Esophagus squamous epithelium (tissue), 5 donors: ENCODE measurements at regions not wholly inside any gene's neighbourhood (a gene's known extent, or its start where the extent isn't known, plus 50 kb on each side); places are given as distances from the start of the nearest gene placed in this dataset.

ENCODE experiments used
- DNase-seq: peaks from one replicate; lab custom pipeline; 2025; lab: John Stamatoyannopoulos, UW
- H3K27ac ChIP-seq, 4 donors: fragments of 200-600 bp; sonication (generic); one replicate each; pipeline ENCODE4 v1.5.1; 2016 to 2019; ENCODE audit warnings: mild to moderate bottlenecking in 1 of 4
- H3K27me3 ChIP-seq, 4 donors: fragments of 200-600 bp; sonication (generic); 1 replicate in 3 of 4; 2 replicates in 1 of 4; pipeline versions ENCODE4 v1.5.1 to v1.6.0; 2017 to 2021; ENCODE audit warnings: antibody characterized with exemption in 1 of 4
- H3K36me3 ChIP-seq, 3 donors: fragments of 200-600 bp; sonication (generic); one replicate each; pipeline ENCODE4 v1.5.1; 2016 to 2019
- H3K4me1 ChIP-seq, 3 donors: fragments of 200-600 bp; sonication (generic); one replicate each; pipeline ENCODE4 v1.5.1; 2017 to 2019
- H3K4me3 ChIP-seq, 4 donors: fragments of 200-600 bp; sonication (generic); 1 replicate in 3 of 4; 2 replicates in 1 of 4; pipeline ENCODE4 v1.5.1; 2016 to 2019; ENCODE audit warnings: mild to moderate bottlenecking in 2 of 4, moderate library complexity in 1 of 4
- H3K9me3 ChIP-seq, 3 donors: fragments of 200-600 bp; sonication (generic); one replicate each; pipeline ENCODE4 v1.5.1; 2016 to 2019
- CTCF ChIP-seq, 6 experiments: fragments of 450-650 bp in 4 of 6; fragments of 200-600 bp in 2 of 6; sonication (generic) in 2 of 6; IDR thresholded peaks; one replicate each; pipeline ENCODE4 v1.5.1; 2016 to 2019; ENCODE audit warnings: antibody characterized with exemption in 6 of 6, mild to moderate bottlenecking in 4 of 6, moderate library complexity in 4 of 6
- POLR2A ChIP-seq, 4 donors: fragments of 450-650 bp; IDR thresholded peaks; one replicate each; pipeline ENCODE4 v1.6.1; 2017; ENCODE audit warnings: antibody characterized with exemption in 4 of 4, mild to moderate bottlenecking in 4 of 4, moderate library complexity in 3 of 4
- WGBS, 2 donors: methylation state at CpG; one replicate each; pipeline ENCODE4 v1.1.5; 2018; 5-methylcytosine and 5-hydroxymethylcytosine counted together
- intact Hi-C: fragments of 100-400 bp; cut with DNase I; formaldehyde crosslinking; loops from one replicate; pipeline ENCODE4 v1.15.0; 2022
- donor health status: DM: yes; HTN: yes; CAD: no.

- Histone ChIP-seq H3K9me3 (no peaks in the 10 kb centered on the region), H3K27ac (no peak overlapping the region), H3K27me3 (no peaks in the 10 kb centered on the region), H3K36me3 (no peaks in the 10 kb centered on the region), H3K4me3 (no peak overlapping the region), H3K4me1 (no peaks in the 10 kb centered on the region)
- TF ChIP-seq CTCF (IDR thresholded peaks at IDR 0.05), result no peak
- TF ChIP-seq POLR2A (IDR thresholded peaks at IDR 0.05), result no peak
- 65 to 67% methylated on average over 9 to 10 of the region's 10 CpGs for WGBS, 2 donors
- intact Hi-C loops, result loop anchor here (10.0 kb wide), 1 partner anchor 952 kb away; no protein-coding TSS in a partner anchor
- no peak for DNase-seq
These were observed 88.2 kb upstream of the PROK2 start for GRCh38 chr3:71873093-71873611.

GRCh38 chr3:71872256-71872655 is 87.3 kb upstream of the PROK2 start:
- Histone ChIP-seq H3K27ac (no peak overlapping the region), H3K4me3 (no peak overlapping the region), H3K9me3 (no peaks in the 10 kb centered on the region), H3K27me3 (no peaks in the 10 kb centered on the region), H3K4me1 (no peaks in the 10 kb centered on the region), H3K36me3 (no peaks in the 10 kb centered on the region)
- DNase-seq, result no peak
- TF ChIP-seq CTCF (IDR thresholded peaks at IDR 0.05) (no peak), POLR2A (IDR thresholded peaks at IDR 0.05) (no peak)
- intact Hi-C loops, result loop anchor here (10.0 kb wide), 1 partner anchor 953 kb away; no protein-coding TSS in a partner anchor
- 19 to 33% methylated on average over 2 of the region's 2 CpGs for WGBS, 2 donors

- Histone ChIP-seq H3K27me3 (peaks cover 0 to 5% (median 0%) of the 10 kb centered on the region in 4 donors), H3K27ac (no peak overlapping the region), H3K9me3 (no peaks in the 10 kb centered on the region), H3K36me3 (no peaks in the 10 kb centered on the region), H3K4me3 (no peak overlapping the region), H3K4me1 (no peaks in the 10 kb centered on the region)
- TF ChIP-seq POLR2A (IDR thresholded peaks at IDR 0.05), result no peak
- TF ChIP-seq CTCF (IDR thresholded peaks at IDR 0.05), result no peak
- intact Hi-C loops, result loop anchor here (10.0 kb wide), 1 partner anchor 954 kb away; no protein-coding TSS in a partner anchor
- DNase-seq, result no peak
- WGBS, 2 donors, result 84 to 86% methylated on average over 7 of the region's 7 CpGs
These were observed 86.1 kb upstream of the PROK2 start for GRCh38 chr3:71870966-71871512.

- H3K36me3 ChIP-seq, result no peaks in the 10 kb centered on the region
- no peak for TF ChIP-seq CTCF (IDR thresholded peaks at IDR 0.05)
- no peak for TF ChIP-seq POLR2A (IDR thresholded peaks at IDR 0.05)
- H3K4me1 ChIP-seq, result no peaks in the 10 kb centered on the region
- whole genome bisulfite sequencing, 2 donors, result 53 to 63% methylated on average over 3 of the region's 3 CpGs
- peaks cover 0 to 17% (median 0%) of the 10 kb centered on the region in 4 donors for H3K27me3 ChIP-seq
- intact Hi-C loops, result no loop called here
- H3K4me3 ChIP-seq, result no peak overlapping the region
- no peak for DNase-seq
- H3K27ac ChIP-seq, result no peak overlapping the region
- H3K9me3 ChIP-seq, result no peaks in the 10 kb centered on the region
These were observed 83.9 kb upstream of the PROK2 start for GRCh38 chr3:71868876-71869275.

GRCh38 chr3:71865727-71866126 is 80.8 kb upstream of the PROK2 start:
- Histone ChIP-seq H3K9me3 (peaks cover 0 to 6% (median 5%) of the 10 kb centered on the region in 3 donors), H3K36me3 (no peaks in the 10 kb centered on the region), H3K27ac (no peak overlapping the region), H3K4me3 (no peak overlapping the region), H3K27me3 (peaks cover 0 to 43% (median 0%) of the 10 kb centered on the region in 4 donors), H3K4me1 (no peaks in the 10 kb centered on the region)
- no peak for DNase-seq
- intact Hi-C loops, result no loop called here
- 40 to 49% methylated on average over 2 of the region's 2 CpGs for WGBS, 2 donors
- TF ChIP-seq CTCF (IDR thresholded peaks at IDR 0.05), result no peak
- no peak for TF ChIP-seq POLR2A (IDR thresholded peaks at IDR 0.05)
